Natural killer cell (primary cell): ENCODE measurements at regions not wholly inside any gene's neighbourhood (a gene's known extent, or its start where the extent isn't known, plus 50 kb on each side); places are given as distances from the start of the nearest gene placed in this dataset.

ENCODE experiments used
- ATAC-seq, 3 donors: fragments of 150-1000 bp in 2 of 3; fragments of 200-7000 bp in 1 of 3; cut with Tn5 transposase; 1 replicate in 1 of 3; 2 replicates in 2 of 3; pipeline ENCODE4 v1.10.0; 2021; ENCODE audit warnings: mild to moderate bottlenecking in 2 of 3, moderate library complexity in 2 of 3
- DNase-seq, 2 donors: peaks; one replicate each; pipeline versions ENCODE4 v3.0.0 to v3.0.0-alpha.2; 2013 to 2021; ENCODE audit warnings: mixed read lengths in 1 of 2
- H3K27ac ChIP-seq: one replicate; pipeline ENCODE4 v1.5.1; 2013; ENCODE audit warnings: mild to moderate bottlenecking, low read length
- H3K27me3 ChIP-seq: one replicate; pipeline ENCODE4 v1.6.1; 2013; ENCODE audit warnings: low read length; ENCODE audit not compliant: control insufficient read depth, insufficient read depth
- H3K36me3 ChIP-seq: one replicate; pipeline ENCODE4 v1.6.1; 2013; ENCODE audit warnings: low read length; ENCODE audit not compliant: control insufficient read depth, insufficient read depth
- H3K4me1 ChIP-seq: one replicate; pipeline ENCODE4 v1.6.1; 2013; ENCODE audit warnings: low read length; ENCODE audit not compliant: control insufficient read depth, insufficient read depth
- H3K4me3 ChIP-seq: one replicate; pipeline ENCODE4 v1.5.1; 2013; ENCODE audit warnings: low read length
- H3K9me3 ChIP-seq: one replicate; pipeline ENCODE4 v1.6.1; 2013; ENCODE audit warnings: low read length; ENCODE audit not compliant: control insufficient read depth, insufficient read depth
- H3K27ac Mint-ChIP-seq, 2 donors: one replicate each; pipeline ENCODE4 v1.8.0; 2022; ENCODE audit warnings: mild to moderate bottlenecking in 2 of 2, mixed read lengths in 2 of 2, moderate library complexity in 1 of 2
- H3K27me3 Mint-ChIP-seq, 2 donors: one replicate each; pipeline ENCODE4 v1.8.0; 2022; ENCODE audit warnings: low read depth in 2 of 2, mixed read lengths in 2 of 2
- H3K36me3 Mint-ChIP-seq: one replicate; pipeline ENCODE4 v1.8.0; 2022; ENCODE audit warnings: mixed read lengths
- H3K4me1 Mint-ChIP-seq, 2 donors: one replicate each; pipeline ENCODE4 v1.8.0; 2022; ENCODE audit warnings: mixed read lengths in 2 of 2
- H3K4me3 Mint-ChIP-seq: one replicate; pipeline ENCODE4 v1.8.0; 2022; ENCODE audit warnings: mild to moderate bottlenecking, moderate library complexity, mixed read lengths
- H3K9me3 Mint-ChIP-seq, 2 donors: one replicate each; pipeline ENCODE4 v1.8.0; 2022; ENCODE audit warnings: mixed read lengths in 2 of 2
- CTCF ChIP-seq: fragments of 200-600 bp; IDR thresholded peaks from one replicate; pipeline ENCODE4 v1.8.0; 2022; ENCODE audit warnings: antibody characterized with exemption
- WGBS: methylation state at CpG from one replicate; pipeline ENCODE4 v1.1.7; 2013; ENCODE audit warnings: missing lambda C conversion rate; ENCODE audit not compliant: insufficient coverage; 5-methylcytosine and 5-hydroxymethylcytosine counted together
- intact Hi-C: fragments of 100-400 bp; cut with micrococcal nuclease; formaldehyde crosslinking; loops from one replicate; pipeline ENCODE4 v1.14.2; 2022

- Histone ChIP-seq H3K4me3 (no peak overlapping the region), H3K36me3 (no peaks in the 10 kb centered on the region), H3K4me1 (no peaks in the 10 kb centered on the region), H3K9me3 (no peaks in the 10 kb centered on the region), H3K27me3 (no peaks in the 10 kb centered on the region), H3K27ac (no peak overlapping the region)
- no peak overlapping the region for H3K27ac Mint-ChIP-seq
- H3K27me3 Mint-ChIP-seq = no peaks in the 10 kb centered on the region
- H3K4me1 Mint-ChIP-seq = no peaks in the 10 kb centered on the region
- H3K9me3 Mint-ChIP-seq = peaks cover 6 to 9% of the 10 kb centered on the region in 2 donors
- intact Hi-C loops = no loop called here
- H3K36me3 Mint-ChIP-seq = no peaks in the 10 kb centered on the region
- DNase-seq (no peak), ATAC-seq (no peak)
- no peak overlapping the region for H3K4me3 Mint-ChIP-seq
- TF ChIP-seq CTCF = no peak
- 73% methylated on average over 3 of the region's 4 CpGs for WGBS
Observed at GRCh38 chr4:19544446-19545125, 707.1 kb upstream of the SLIT2 start.

GRCh38 chr4:19540859-19541540 lies 710.7 kb upstream of the SLIT2 start:
- Mint-ChIP-seq H3K36me3 (no peaks in the 10 kb centered on the region), H3K27me3 (no peaks in the 10 kb centered on the region)

GRCh38 chr4:19539201-19539600 lies 712.5 kb upstream of the SLIT2 start:
- TF ChIP-seq CTCF = no peak
- no peaks in the 10 kb centered on the region for H3K9me3 ChIP-seq
- Mint-ChIP-seq H3K4me1 (no peaks in the 10 kb centered on the region), H3K27ac (no peak overlapping the region), H3K9me3 (peaks cover 8 to 17% of the 10 kb centered on the region in 2 donors), H3K27me3 (no peaks in the 10 kb centered on the region), H3K36me3 (no peaks in the 10 kb centered on the region), H3K4me3 (no peak overlapping the region)
- no peak overlapping the region for H3K27ac ChIP-seq
- H3K27me3 ChIP-seq = no peaks in the 10 kb centered on the region
- H3K4me1 ChIP-seq = no peaks in the 10 kb centered on the region
- 74% methylated on average over 2 of the region's 3 CpGs for WGBS
- no peaks in the 10 kb centered on the region for H3K36me3 ChIP-seq
- intact Hi-C loops = no loop called here
- no peak for ATAC-seq
- DNase-seq = no peak
- no peak overlapping the region for H3K4me3 ChIP-seq

More at GRCh38 chr4:19540859-19541540, 710.7 kb upstream of the SLIT2 start:
- H3K27ac ChIP-seq = no peak overlapping the region
- Mint-ChIP-seq H3K9me3 (peaks cover 10 to 20% of the 10 kb centered on the region in 2 donors), H3K4me1 (no peaks in the 10 kb centered on the region), H3K4me3 (no peak overlapping the region), H3K27ac (no peak overlapping the region)
- no peaks in the 10 kb centered on the region for H3K4me1 ChIP-seq
- no peaks in the 10 kb centered on the region for H3K36me3 ChIP-seq
- intact Hi-C loops = no loop called here
- H3K27me3 ChIP-seq = no peaks in the 10 kb centered on the region
- no peaks in the 10 kb centered on the region for H3K9me3 ChIP-seq
- ATAC-seq (no peak), DNase-seq (no peak)
- TF ChIP-seq CTCF = no peak
- 78% methylated on average over 2 of the region's 6 CpGs for WGBS
- H3K4me3 ChIP-seq = no peak overlapping the region
